ENCODE measurements at regions not wholly inside any gene's neighbourhood (a gene's known extent, or its start where the extent isn't known, plus 50 kb on each side); places are given as distances from the start of the nearest gene placed in this dataset.
A peak's percentile ranks its signal among the peaks of the same experiment; 100 is the strongest.

DNA sequence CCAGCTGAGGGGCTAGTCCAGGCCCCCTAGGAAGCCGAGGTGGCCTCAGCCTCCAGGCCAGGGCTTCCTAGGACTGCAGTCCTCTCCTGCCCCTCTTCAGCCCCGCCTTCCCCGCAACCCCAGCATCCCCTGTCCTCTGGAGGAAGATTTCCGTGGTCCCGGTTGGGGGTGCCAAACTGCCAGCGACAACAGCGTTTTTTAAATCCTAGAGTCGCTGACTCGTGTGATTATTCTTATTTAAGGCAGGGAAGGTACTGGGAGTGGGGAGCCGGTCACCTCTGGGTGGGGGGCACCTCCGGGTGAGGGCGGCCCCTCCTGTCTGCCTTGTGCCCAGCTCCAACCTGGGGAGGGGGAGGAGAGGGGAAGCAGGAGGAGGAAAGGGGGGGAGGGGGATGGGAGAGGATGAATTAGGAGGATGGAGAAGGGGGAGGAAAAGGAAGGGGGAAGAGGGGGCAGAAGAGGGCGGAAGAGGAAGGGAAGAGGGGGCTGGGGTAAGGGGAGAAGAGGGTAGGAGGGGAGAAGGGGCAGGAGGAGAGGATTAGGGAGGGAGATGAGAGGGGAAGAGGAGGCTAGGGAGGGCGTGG lies 173.1 kb upstream of the IER5L start:
- DNase-seq (ENCODE audit: low read depth), result no peak
- no peak for TF ChIP-seq CTCF (IDR thresholded peaks at IDR 0.05; ENCODE audit: low read length, missing control alignments)
- H3K4me3 ChIP-seq (replicated peaks; ENCODE audit: low read depth, low read length), result no peak overlapping the region

DNA sequence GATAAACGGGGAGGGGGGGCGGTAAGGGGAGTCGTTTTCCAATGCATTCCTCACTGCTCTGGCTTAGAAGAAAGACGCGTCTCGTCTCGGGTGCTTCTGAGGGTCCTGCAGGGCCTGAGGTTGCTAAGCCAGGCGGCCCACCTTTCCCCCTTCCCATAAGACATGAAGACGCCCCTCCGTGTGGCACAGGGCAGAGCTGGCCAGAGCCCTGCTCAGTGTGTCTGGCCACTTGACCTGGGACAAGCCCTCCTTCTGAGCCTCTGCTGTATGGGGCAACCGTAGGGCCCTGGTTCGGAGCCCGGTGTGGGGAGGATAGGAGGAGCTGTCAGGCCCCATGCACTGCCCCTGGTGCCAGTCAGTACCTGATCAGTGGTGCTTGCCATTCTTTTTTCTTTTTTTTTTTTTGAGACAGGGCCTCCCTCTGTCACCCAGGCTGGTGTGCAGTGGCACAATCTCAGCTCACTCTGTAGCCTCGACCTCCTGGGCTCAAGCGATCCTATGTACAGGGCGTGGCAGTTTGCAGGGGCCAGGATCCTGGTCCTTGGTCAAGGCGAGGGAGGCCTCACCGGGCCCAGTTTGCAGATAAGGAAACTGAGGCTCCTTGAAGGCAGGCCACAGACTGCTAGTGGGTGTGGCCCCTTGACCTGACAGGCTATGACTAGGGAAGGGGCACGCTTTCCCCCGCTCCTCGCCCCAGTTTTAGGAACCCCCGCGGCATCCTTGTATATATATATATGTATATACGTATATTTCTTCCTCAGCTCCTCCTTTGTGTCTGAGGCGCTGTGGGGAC lies 172.3 kb upstream of the IER5L start:
- H3K4me3 ChIP-seq (replicated peaks; ENCODE audit: low read depth, low read length), result no peak overlapping the region
- no peak for DNase-seq (ENCODE audit: low read depth)
- TF ChIP-seq CTCF (IDR thresholded peaks at IDR 0.05; ENCODE audit: low read length, missing control alignments), result no peak

DNA sequence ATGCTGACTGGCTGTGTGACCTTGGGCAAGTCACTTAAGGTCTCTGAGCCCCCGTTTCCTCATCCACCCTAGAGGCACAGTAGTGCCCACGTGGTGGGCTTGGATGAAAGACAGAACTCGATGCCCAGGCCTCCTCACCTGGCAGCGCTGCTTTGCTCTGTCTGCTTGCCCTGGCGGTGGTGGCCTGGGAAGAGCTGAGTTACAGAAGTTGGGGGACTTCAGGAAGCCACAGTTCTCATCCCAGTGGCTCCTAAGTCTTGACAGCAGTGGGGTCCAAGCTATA lies 171.5 kb upstream of the IER5L start:
- H3K4me3 ChIP-seq (replicated peaks; ENCODE audit: low read depth, low read length), result no peak overlapping the region
- DNase-seq (ENCODE audit: low read depth), result no peak
- TF ChIP-seq CTCF (IDR thresholded peaks at IDR 0.05; ENCODE audit: low read length, missing control alignments), result no peak

DNA sequence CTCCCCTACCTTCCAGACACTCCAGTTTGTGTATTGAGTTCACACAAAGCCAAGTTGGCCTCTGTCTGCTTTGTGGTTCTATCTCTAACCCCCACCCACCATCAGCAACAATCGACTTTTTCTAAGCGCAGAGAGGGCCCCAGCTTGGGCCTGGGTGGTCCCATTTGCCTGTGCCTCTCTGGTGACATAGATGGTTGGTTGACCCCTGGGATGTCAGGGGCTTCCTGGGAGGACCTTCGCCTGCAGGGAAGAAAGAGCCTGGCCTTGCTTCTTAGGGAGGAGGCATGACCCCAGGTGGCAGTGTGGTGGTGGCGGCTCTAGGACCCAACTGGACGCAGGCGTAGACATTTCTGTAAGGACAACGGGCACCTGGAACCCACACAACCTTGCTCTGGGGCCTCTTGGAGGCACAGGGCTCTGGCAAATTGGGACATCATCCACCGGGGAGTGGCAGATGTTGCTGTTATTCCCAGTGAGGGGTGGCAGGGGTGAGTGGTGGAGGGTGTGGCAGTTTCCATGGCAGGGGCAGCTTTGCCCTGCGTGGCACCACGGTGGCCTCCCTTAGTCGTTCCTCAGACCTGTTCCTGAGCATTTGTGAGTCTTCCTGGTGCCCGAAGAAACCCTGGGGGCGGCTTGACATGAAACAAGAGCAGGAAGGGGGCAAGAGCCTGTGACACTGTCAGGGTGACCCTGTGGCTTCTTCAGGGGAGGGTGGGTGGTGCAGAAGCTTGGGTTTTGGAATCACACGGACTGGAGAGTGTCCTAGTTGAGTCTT lies 171.0 kb upstream of the IER5L start:
- DNase-seq (ENCODE audit: low read depth), result no peak
- H3K4me3 ChIP-seq (replicated peaks; ENCODE audit: low read depth, low read length), result no peak overlapping the region
- no peak for TF ChIP-seq CTCF (IDR thresholded peaks at IDR 0.05; ENCODE audit: low read length, missing control alignments)

GRCh38 chr9:129347316-129348120 lies 169.5 kb upstream of the IER5L start:
- DNase-seq (ENCODE audit: low read depth), result peak; percentile 55
- H3K4me3 ChIP-seq (replicated peaks; ENCODE audit: low read depth, low read length), result no peak overlapping the region
- no peak for TF ChIP-seq CTCF (IDR thresholded peaks at IDR 0.05; ENCODE audit: low read length, missing control alignments)

- TF ChIP-seq CTCF (IDR thresholded peaks at IDR 0.05; ENCODE audit: low read length, missing control alignments), result no peak
- no peak for DNase-seq (ENCODE audit: low read depth)
- H3K4me3 ChIP-seq (replicated peaks; ENCODE audit: low read depth, low read length), result no peak overlapping the region
Measured at GRCh38 chr9:129346046-129346445, 168.0 kb upstream of the IER5L start.
